MM.1S (cell line): ENCODE measurements at regions not wholly inside any gene's neighbourhood (a gene's known extent, or its start where the extent isn't known, plus 50 kb on each side); places are given as distances from the start of the nearest gene placed in this dataset.
"Not testable (repeated sequence)": the region's sequence is repeated elsewhere in the genome, so short reads cannot be mapped to it uniquely, and the experiment has no call there.

Experiments used
- EZH2 ChIP-seq: fragments of 300-600 bp; sonication (generic); optimal IDR thresholded peaks from 2 replicates; pipeline ENCODE3; 2017; ENCODE audit warnings: low read depth, mild to moderate bottlenecking, antibody characterized with exemption, low read length, mixed read lengths
- EZH2phosphoT487 ChIP-seq: fragments of 300-600 bp; sonication (generic); IDR thresholded peaks from 2 replicates; pipeline ENCODE4 v1.6.1; 2018; ENCODE audit warnings: antibody characterized with exemption, low read length
- TF ChIP-seq, protein P1 (sequence below): fragments of 300-600 bp; sonication (generic); IDR thresholded peaks from 2 replicates; pipeline ENCODE4 v1.5.1; 2016; ENCODE audit warnings: antibody characterized with exemption, low read length, mixed read lengths

GRCh38 chr16:88240776-88241175 lies 142.0 kb upstream of the ZNF469 start:
- TF ChIP-seq EZH2phosphoT487, EZH2: not testable (repeated sequence)
- TF ChIP-seq, protein P1, sequence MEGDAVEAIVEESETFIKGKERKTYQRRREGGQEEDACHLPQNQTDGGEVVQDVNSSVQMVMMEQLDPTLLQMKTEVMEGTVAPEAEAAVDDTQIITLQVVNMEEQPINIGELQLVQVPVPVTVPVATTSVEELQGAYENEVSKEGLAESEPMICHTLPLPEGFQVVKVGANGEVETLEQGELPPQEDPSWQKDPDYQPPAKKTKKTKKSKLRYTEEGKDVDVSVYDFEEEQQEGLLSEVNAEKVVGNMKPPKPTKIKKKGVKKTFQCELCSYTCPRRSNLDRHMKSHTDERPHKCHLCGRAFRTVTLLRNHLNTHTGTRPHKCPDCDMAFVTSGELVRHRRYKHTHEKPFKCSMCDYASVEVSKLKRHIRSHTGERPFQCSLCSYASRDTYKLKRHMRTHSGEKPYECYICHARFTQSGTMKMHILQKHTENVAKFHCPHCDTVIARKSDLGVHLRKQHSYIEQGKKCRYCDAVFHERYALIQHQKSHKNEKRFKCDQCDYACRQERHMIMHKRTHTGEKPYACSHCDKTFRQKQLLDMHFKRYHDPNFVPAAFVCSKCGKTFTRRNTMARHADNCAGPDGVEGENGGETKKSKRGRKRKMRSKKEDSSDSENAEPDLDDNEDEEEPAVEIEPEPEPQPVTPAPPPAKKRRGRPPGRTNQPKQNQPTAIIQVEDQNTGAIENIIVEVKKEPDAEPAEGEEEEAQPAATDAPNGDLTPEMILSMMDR: not testable (repeated sequence)
